ENCODE measurements at regions not wholly inside any gene's neighbourhood (a gene's known extent, or its start where the extent isn't known, plus 50 kb on each side); places are given as distances from the start of the nearest gene placed in this dataset.
"Not testable (repeated sequence)": the region's sequence is repeated elsewhere in the genome, so short reads cannot be mapped to it uniquely, and the experiment has no call there.

GRCh38 chr5:112535356-112535755 is 116.3 kb upstream of the EPB41L4A start:
- peaks cover 35% of the 10 kb centered on the region for H3K4me1 Mint-ChIP-seq
- POLR2A ChIA-PET, result no interaction called here
- no peak overlapping the region for H3K4me3 Mint-ChIP-seq
- CTCF ChIA-PET, result no interaction called here
- 0 out of 2 replicates have a peak, but pooled peaks cover 6% of the 10 kb centered on the region for H3K9me3 Mint-ChIP-seq
- no peak for DNase-seq (ENCODE audit: low spot score)
- TF ChIP-seq NFE2L1 (CRISPR knock-in tag; IDR thresholded peaks at IDR 0.05) (no peak), CTCF (IDR thresholded peaks at IDR 0.05) (no peak), ZNF532 (CRISPR knock-in tag; IDR thresholded peaks at IDR 0.05; ENCODE audit: borderline replicate concordance) (no peak), ATF1 (CRISPR knock-in tag; IDR thresholded peaks at IDR 0.05) (no peak), E2F1 (CRISPR knock-in tag; IDR thresholded peaks at IDR 0.05) (no peak)
- H3K27me3 Mint-ChIP-seq (ENCODE audit: low read depth), result peaks cover 11% of the 10 kb centered on the region; the same call in 1 of the 2 replicates
- no peak for ATAC-seq
- no peak overlapping the region for H3K27ac Mint-ChIP-seq
- H3K36me3 Mint-ChIP-seq, result no peaks in the 10 kb centered on the region; the same call in 1 of the 2 replicates

- H3K27me3 Mint-ChIP-seq (ENCODE audit: low read depth); DNase-seq (ENCODE audit: low spot score); ATAC-seq; H3K27ac Mint-ChIP-seq; H3K4me3 Mint-ChIP-seq; H3K4me1 Mint-ChIP-seq; H3K36me3 Mint-ChIP-seq; POLR2A ChIA-PET: not testable (repeated sequence)
- H3K9me3 Mint-ChIP-seq, result peaks cover 10% of the 10 kb centered on the region
- CTCF ChIA-PET, result interaction anchor here (1.9 kb wide), 1 partner anchor 52 kb away, joined by 6 read pairs; no protein-coding TSS in a partner anchor
These were observed 125.5 kb upstream of the EPB41L4A start for GRCh38 chr5:112544558-112544957.

GRCh38 chr5:112546946-112547592 is 128.0 kb upstream of the EPB41L4A start:
- H3K4me3 Mint-ChIP-seq, result no peak overlapping the region
- DNase-seq (ENCODE audit: low spot score) (no peak), ATAC-seq (no peak)
- ChIA-PET CTCF (interaction anchor here (1.2 kb wide), 1 partner anchor 54 kb away, joined by 4 read pairs; no protein-coding TSS in a partner anchor), POLR2A (no interaction called here)
- peaks cover 8% of the 10 kb centered on the region for H3K9me3 Mint-ChIP-seq
- H3K36me3 Mint-ChIP-seq, result no peaks in the 10 kb centered on the region
- H3K27me3 Mint-ChIP-seq (ENCODE audit: low read depth), result no peaks in the 10 kb centered on the region
- no peak overlapping the region for H3K27ac Mint-ChIP-seq
- H3K4me1 Mint-ChIP-seq, result peaks cover 8% of the 10 kb centered on the region
- TF ChIP-seq ZBTB43 (CRISPR knock-in tag; IDR thresholded peaks at IDR 0.05) (no peak), FOXK1 (CRISPR knock-in tag; IDR thresholded peaks at IDR 0.05) (no peak), CDX4 (CRISPR knock-in tag; IDR thresholded peaks at IDR 0.05; ENCODE audit: borderline replicate concordance) (no peak), ZNF425 (CRISPR knock-in tag; conservative IDR thresholded peaks at IDR 0.05) (no peak), IRF1 (CRISPR knock-in tag; IDR thresholded peaks at IDR 0.05) (no peak), MYBL2 (CRISPR knock-in tag; IDR thresholded peaks at IDR 0.05) (no peak), ZNF396 (CRISPR knock-in tag; IDR thresholded peaks at IDR 0.05; ENCODE audit: borderline replicate concordance) (no peak), ZNF423 (CRISPR knock-in tag; IDR thresholded peaks at IDR 0.05) (no peak), GRHL2 (CRISPR knock-in tag; IDR thresholded peaks at IDR 0.05; ENCODE audit: insufficient replicate concordance, severe bottlenecking) (no peak), CBFB (CRISPR knock-in tag; IDR thresholded peaks at IDR 0.05; ENCODE audit: low read depth) (no peak), USF2 (CRISPR knock-in tag; IDR thresholded peaks at IDR 0.05) (no peak), EMX1 (CRISPR knock-in tag; IDR thresholded peaks at IDR 0.05) (no peak)

Data from WTC11 (cell line).